Endothelial cell of umbilical vein (primary cell): ENCODE measurements at regions not wholly inside any gene's neighbourhood (a gene's known extent, or its start where the extent isn't known, plus 50 kb on each side); places are given as distances from the start of the nearest gene placed in this dataset.

Source experiments
- EZH2 ChIP-seq: IDR thresholded peaks from 2 replicates; pipeline ENCODE4 v1.6.1; 2012; ENCODE audit warnings: borderline replicate concordance, low read depth, mild to moderate bottlenecking, moderate library complexity, low read length, inconsistent platforms; ENCODE audit not compliant: severe bottlenecking
- MYC ChIP-seq: IDR thresholded peaks from one replicate; pipeline ENCODE4 v1.6.1; 2011; ENCODE audit warnings: mild to moderate bottlenecking, low read depth, low read length
- TF ChIP-seq, protein P1 (sequence below), 2 donors: IDR thresholded peaks; 1 replicate in 1 of 2; 2 replicates in 1 of 2; pipeline ENCODE4 v1.5.1; 2011; ENCODE audit warnings: low read length in 2 of 2, mild to moderate bottlenecking in 2 of 2, moderate library complexity in 2 of 2, control low read depth in 1 of 2, inconsistent platforms in 1 of 2, low read depth in 1 of 2; ENCODE audit not compliant: insufficient read depth in 1 of 2; ENCODE audit errors: extremely low read depth in 1 of 2

DNA sequence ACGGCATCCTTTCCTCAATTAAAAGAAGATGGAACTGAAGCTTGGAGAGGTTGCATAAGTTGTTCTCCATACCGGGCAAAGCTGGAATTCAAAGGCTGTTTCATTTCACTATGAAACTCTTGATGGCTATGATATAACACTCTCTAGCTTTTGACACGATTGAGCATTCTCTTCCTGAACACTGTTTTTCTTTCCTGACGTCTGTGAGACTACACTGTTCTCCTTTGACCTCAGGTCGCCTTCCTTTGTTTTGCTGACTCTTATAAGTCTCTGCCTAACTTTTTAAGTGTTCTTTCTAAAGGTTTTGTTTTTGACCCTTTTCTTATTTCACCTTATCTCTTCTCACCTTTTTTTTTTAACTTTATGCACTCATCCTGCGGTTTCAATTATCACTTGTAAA, 261.8 kb upstream of the LINC00305 start:
- TF ChIP-seq, protein P1, sequence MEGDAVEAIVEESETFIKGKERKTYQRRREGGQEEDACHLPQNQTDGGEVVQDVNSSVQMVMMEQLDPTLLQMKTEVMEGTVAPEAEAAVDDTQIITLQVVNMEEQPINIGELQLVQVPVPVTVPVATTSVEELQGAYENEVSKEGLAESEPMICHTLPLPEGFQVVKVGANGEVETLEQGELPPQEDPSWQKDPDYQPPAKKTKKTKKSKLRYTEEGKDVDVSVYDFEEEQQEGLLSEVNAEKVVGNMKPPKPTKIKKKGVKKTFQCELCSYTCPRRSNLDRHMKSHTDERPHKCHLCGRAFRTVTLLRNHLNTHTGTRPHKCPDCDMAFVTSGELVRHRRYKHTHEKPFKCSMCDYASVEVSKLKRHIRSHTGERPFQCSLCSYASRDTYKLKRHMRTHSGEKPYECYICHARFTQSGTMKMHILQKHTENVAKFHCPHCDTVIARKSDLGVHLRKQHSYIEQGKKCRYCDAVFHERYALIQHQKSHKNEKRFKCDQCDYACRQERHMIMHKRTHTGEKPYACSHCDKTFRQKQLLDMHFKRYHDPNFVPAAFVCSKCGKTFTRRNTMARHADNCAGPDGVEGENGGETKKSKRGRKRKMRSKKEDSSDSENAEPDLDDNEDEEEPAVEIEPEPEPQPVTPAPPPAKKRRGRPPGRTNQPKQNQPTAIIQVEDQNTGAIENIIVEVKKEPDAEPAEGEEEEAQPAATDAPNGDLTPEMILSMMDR (IDR thresholded peaks at IDR 0.05; ENCODE audit: extremely low read depth in 1 of 2, insufficient read depth in 1 of 2, low read depth in 1 of 2, low read length in 2 of 2): no peak
- TF ChIP-seq EZH2 (no peak), MYC (no peak)
